ENCODE measurements at regions not wholly inside any gene's neighbourhood (a gene's known extent, or its start where the extent isn't known, plus 50 kb on each side); places are given as distances from the start of the nearest gene placed in this dataset.

DNA sequence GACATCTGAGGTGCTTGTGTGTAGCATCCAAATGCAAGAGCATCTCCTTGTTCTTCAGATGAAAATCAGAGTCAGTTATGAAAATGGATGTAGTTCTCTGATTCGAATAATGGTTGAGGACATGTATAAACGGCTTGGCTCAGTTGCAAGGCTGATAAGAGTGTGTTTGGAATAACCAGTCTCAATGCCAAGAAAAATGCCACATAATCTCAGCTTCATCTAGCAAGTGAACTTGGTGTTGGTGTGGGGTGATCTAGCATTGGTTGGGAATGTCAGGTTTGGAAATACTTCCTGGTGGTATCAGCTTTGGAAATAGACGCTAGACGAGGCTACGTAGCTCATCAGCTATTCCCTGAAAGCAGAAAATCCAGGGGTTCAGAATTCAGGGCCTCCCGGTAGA is 362.0 kb downstream of the FGF9 start:
- TF ChIP-seq, protein P1, sequence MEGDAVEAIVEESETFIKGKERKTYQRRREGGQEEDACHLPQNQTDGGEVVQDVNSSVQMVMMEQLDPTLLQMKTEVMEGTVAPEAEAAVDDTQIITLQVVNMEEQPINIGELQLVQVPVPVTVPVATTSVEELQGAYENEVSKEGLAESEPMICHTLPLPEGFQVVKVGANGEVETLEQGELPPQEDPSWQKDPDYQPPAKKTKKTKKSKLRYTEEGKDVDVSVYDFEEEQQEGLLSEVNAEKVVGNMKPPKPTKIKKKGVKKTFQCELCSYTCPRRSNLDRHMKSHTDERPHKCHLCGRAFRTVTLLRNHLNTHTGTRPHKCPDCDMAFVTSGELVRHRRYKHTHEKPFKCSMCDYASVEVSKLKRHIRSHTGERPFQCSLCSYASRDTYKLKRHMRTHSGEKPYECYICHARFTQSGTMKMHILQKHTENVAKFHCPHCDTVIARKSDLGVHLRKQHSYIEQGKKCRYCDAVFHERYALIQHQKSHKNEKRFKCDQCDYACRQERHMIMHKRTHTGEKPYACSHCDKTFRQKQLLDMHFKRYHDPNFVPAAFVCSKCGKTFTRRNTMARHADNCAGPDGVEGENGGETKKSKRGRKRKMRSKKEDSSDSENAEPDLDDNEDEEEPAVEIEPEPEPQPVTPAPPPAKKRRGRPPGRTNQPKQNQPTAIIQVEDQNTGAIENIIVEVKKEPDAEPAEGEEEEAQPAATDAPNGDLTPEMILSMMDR (IDR thresholded peaks at IDR 0.05), result no peak
- TF ChIP-seq EZH2 (IDR thresholded peaks at IDR 0.05; ENCODE audit: borderline replicate concordance, insufficient read depth, low read depth, low read length, poor library complexity, severe bottlenecking), result no peak

Data from B cell (primary cell).